HEK293T (cell line): ENCODE measurements at regions not wholly inside any gene's neighbourhood (a gene's known extent, or its start where the extent isn't known, plus 50 kb on each side); places are given as distances from the start of the nearest gene placed in this dataset.

ENCODE experiments used
- CTCF ChIA-PET: fragments of 350-600 bp; formaldehyde crosslinking; extraction: SDS; loops from one replicate; lab custom pipeline; 2021; ENCODE audit warnings: antibody characterized with exemption, inconsistent platforms; lab: Yijun Ruan, JAX
- POLR2A ChIA-PET: fragments of 350-600 bp; formaldehyde crosslinking; extraction: SDS; loops from one replicate; lab custom pipeline; 2020; ENCODE audit warnings: antibody characterized with exemption, inconsistent platforms; lab: Yijun Ruan, JAX
- DNase-seq: peaks from one replicate; pipeline ENCODE4 v3.0.0; 2012; ENCODE audit warnings: mixed read lengths; ENCODE audit errors: extremely low spot score
- ARNT ChIP-seq: fragments of 450-650 bp; IDR thresholded peaks from 2 replicates; pipeline ENCODE4 v1.6.1; 2017; ENCODE audit warnings: mild to moderate bottlenecking
- BHLHE40 ChIP-seq: fragments of 450-650 bp; IDR thresholded peaks from 2 replicates; pipeline ENCODE4 v1.6.1; 2016; ENCODE audit warnings: mild to moderate bottlenecking, moderate library complexity, borderline replicate concordance
- CTBP1 ChIP-seq: fragments of 450-650 bp; IDR thresholded peaks from 2 replicates; pipeline ENCODE4 v1.6.1; 2016; ENCODE audit warnings: borderline replicate concordance
- ELF4 ChIP-seq: fragments of 450-650 bp; IDR thresholded peaks from 2 replicates; pipeline ENCODE4 v1.6.1; 2017; ENCODE audit warnings: antibody characterized with exemption
- FOXA1 ChIP-seq: fragments of 450-650 bp; IDR thresholded peaks from 2 replicates; pipeline ENCODE4 v1.6.1; 2016; ENCODE audit warnings: mild to moderate bottlenecking
- FOXK2 ChIP-seq: fragments of 450-650 bp; IDR thresholded peaks from 2 replicates; pipeline ENCODE4 v1.6.1; 2016; ENCODE audit warnings: mild to moderate bottlenecking
- FOXM1 ChIP-seq: fragments of 450-650 bp; IDR thresholded peaks from 2 replicates; pipeline ENCODE4 v1.6.1; 2017; ENCODE audit warnings: mild to moderate bottlenecking, borderline replicate concordance
- HDGF ChIP-seq: fragments of 450-650 bp; IDR thresholded peaks from 2 replicates; pipeline ENCODE4 v1.6.1; 2017; ENCODE audit warnings: antibody characterized with exemption, borderline replicate concordance
- L3MBTL2 ChIP-seq: fragments of 450-650 bp; conservative IDR thresholded peaks from 2 replicates; pipeline ENCODE4 v1.6.1; 2016; ENCODE audit warnings: mild to moderate bottlenecking
- LEF1 ChIP-seq: fragments of 450-650 bp; IDR thresholded peaks from 2 replicates; pipeline ENCODE4 v1.6.1; 2017; ENCODE audit warnings: mild to moderate bottlenecking, borderline replicate concordance
- NFRKB ChIP-seq: fragments of 450-650 bp; IDR thresholded peaks from 2 replicates; pipeline ENCODE4 v1.6.1; 2016; ENCODE audit warnings: mild to moderate bottlenecking, moderate library complexity
- SP1 ChIP-seq: fragments of 450-650 bp; IDR thresholded peaks from 2 replicates; pipeline ENCODE4 v1.6.1; 2017
- SUZ12 ChIP-seq: fragments of 450-650 bp; IDR thresholded peaks from 2 replicates; pipeline ENCODE4 v1.6.1; 2016; ENCODE audit warnings: mild to moderate bottlenecking
- TARDBP ChIP-seq: fragments of 450-650 bp; IDR thresholded peaks from 2 replicates; pipeline ENCODE4 v1.6.1; 2016
- ZNF384 ChIP-seq: fragments of 450-650 bp; IDR thresholded peaks from 2 replicates; pipeline ENCODE4 v1.6.1; 2016
- TF ChIP-seq, protein P1 (sequence below): fragments of 450-650 bp; IDR thresholded peaks from 2 replicates; pipeline ENCODE4 v1.6.1; 2016

DNA sequence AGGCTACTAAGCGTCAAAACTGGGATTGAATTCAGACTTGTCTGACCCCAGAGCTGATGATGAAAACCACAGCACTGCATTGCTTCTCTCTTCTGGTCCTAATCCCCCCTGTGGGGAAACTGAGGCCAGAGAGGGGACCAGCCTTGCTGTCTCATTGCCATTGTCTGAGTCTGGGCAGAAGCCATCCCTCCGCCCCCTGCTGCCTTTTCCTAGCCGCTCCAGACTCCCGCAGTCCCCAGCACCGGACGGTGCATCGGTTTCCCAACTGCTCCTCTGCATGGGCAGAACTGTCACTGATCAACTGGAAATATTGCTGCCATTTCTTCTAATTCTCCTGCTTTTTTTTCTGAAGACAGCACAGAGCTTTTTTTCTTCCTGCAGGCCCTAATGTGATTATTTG lies 157.4 kb downstream of the ACTL8 start:
- DNase-seq = no peak
- no peak for TF ChIP-seq FOXA1
- no peak for TF ChIP-seq ARNT
- no peak for TF ChIP-seq ZNF384
- no peak for TF ChIP-seq ELF4
- no peak for TF ChIP-seq LEF1
- CTCF ChIA-PET = interaction anchor here (0.6 kb wide), 1 partner anchor 210 kb away, joined by 6 read pairs; no protein-coding TSS in a partner anchor
- POLR2A ChIA-PET = no interaction called here

- CTCF ChIA-PET = no interaction called here
- POLR2A ChIA-PET = no interaction called here
- TF ChIP-seq CTBP1 (no peak), ARNT (no peak), ZNF384 (no peak), FOXK2 (no peak), LEF1 (no peak), BHLHE40 (no peak), TARDBP (no peak), HDGF (no peak), SP1 (no peak), SUZ12 (no peak), ELF4 (no peak), NFRKB (no peak), FOXM1 (no peak), L3MBTL2 (no peak), FOXA1 (no peak)
- TF ChIP-seq, protein P1, sequence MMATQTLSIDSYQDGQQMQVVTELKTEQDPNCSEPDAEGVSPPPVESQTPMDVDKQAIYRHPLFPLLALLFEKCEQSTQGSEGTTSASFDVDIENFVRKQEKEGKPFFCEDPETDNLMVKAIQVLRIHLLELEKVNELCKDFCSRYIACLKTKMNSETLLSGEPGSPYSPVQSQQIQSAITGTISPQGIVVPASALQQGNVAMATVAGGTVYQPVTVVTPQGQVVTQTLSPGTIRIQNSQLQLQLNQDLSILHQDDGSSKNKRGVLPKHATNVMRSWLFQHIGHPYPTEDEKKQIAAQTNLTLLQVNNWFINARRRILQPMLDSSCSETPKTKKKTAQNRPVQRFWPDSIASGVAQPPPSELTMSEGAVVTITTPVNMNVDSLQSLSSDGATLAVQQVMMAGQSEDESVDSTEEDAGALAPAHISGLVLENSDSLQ = no peak
- no peak for DNase-seq
Observed at GRCh38 chr1:17913326-17914115, 158.4 kb downstream of the ACTL8 start.

- ChIA-PET POLR2A (no interaction called here), CTCF (no interaction called here)
- TF ChIP-seq BHLHE40 (no peak), FOXA1 (no peak), LEF1 (no peak), HDGF (no peak), ZNF384 (no peak), SUZ12 (no peak), ARNT (no peak), L3MBTL2 (no peak), FOXM1 (no peak), FOXK2 (no peak), NFRKB (no peak), TARDBP (no peak), SP1 (no peak), CTBP1 (no peak), ELF4 (no peak)
- TF ChIP-seq, protein P1 = no peak
- DNase-seq = no peak
Observed at GRCh38 chr1:17914131-17914530, 159.0 kb downstream of the ACTL8 start.

- no peak for DNase-seq
- TF ChIP-seq FOXA1 = no peak
- no peak for TF ChIP-seq ELF4
- TF ChIP-seq LEF1 = no peak
- TF ChIP-seq BHLHE40 = no peak
- TF ChIP-seq L3MBTL2 = no peak
- TF ChIP-seq NFRKB = no peak
- no peak for TF ChIP-seq SUZ12
- TF ChIP-seq, protein P1 = no peak
- no peak for TF ChIP-seq FOXM1
- TF ChIP-seq FOXK2 = no peak
- TF ChIP-seq ARNT = no peak
- no peak for TF ChIP-seq CTBP1
- no peak for TF ChIP-seq ZNF384
- TF ChIP-seq HDGF = no peak
- no peak for TF ChIP-seq SP1
- TF ChIP-seq TARDBP = no peak
- POLR2A ChIA-PET = no interaction called here
- CTCF ChIA-PET = interaction anchor here (0.6 kb wide), 1 partner anchor 10 kb away, joined by 3 read pairs; no protein-coding TSS in a partner anchor
Observed at GRCh38 chr1:17914987-17915386, 159.9 kb downstream of the ACTL8 start.

DNA sequence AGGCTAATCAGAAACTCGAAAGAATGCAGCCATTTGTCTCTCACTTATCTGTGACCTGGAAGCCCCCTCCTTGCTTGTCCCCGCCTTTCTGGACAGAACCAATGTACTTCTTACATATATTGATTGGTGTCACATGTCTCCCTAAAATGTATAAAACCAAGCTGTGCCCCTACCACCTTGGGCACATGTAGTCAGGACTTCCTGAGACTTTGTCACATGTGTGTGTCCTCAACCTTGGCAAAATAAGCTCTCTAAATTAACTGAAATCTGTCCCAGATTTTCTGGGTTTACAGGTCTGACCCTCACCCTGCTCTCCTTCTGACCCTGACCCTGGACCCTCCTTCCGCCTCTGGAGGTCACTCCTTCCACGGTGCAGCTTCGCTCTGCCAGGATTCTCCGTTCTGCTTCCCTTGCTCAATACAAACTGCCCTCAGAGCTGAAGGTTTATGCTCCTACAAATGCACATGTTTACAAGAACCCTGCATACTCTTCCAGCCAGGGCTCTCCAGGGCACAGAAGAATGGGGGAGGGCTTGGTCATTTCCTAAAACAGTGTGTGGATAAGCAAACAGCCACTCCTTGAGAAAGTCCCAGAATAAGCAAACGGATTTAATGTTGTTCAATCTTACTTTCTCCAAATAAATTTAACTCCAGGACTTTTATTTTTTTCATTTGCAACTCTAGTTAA lies 160.5 kb downstream of the ACTL8 start:
- ChIA-PET POLR2A (no interaction called here), CTCF (interaction anchor here (0.6 kb wide), 1 partner anchor 10 kb away, joined by 3 read pairs; no protein-coding TSS in a partner anchor)
- DNase-seq = no peak
- TF ChIP-seq NFRKB = no peak
- no peak for TF ChIP-seq FOXK2
- TF ChIP-seq LEF1 = no peak
- TF ChIP-seq HDGF = no peak
- no peak for TF ChIP-seq L3MBTL2
- no peak for TF ChIP-seq SUZ12
- no peak for TF ChIP-seq ZNF384
- TF ChIP-seq CTBP1 = no peak
- no peak for TF ChIP-seq SP1
- no peak for TF ChIP-seq ELF4
- no peak for TF ChIP-seq BHLHE40
- no peak for TF ChIP-seq ARNT
- TF ChIP-seq FOXM1 = no peak
- TF ChIP-seq, protein P1 = no peak
- TF ChIP-seq TARDBP = no peak
- TF ChIP-seq FOXA1 = no peak
